ENCODE measurements at regions not wholly inside any gene's neighbourhood (a gene's known extent, or its start where the extent isn't known, plus 50 kb on each side); places are given as distances from the start of the nearest gene placed in this dataset.

- CTCF ChIA-PET = no interaction called here
Observed at GRCh38 chr1:57719274-57719673, 295.4 kb upstream of the DAB1 start.

GRCh38 chr1:57713501-57713900, 289.6 kb upstream of the DAB1 start:
- Histone ChIP-seq H3K27ac (ENCODE audit: low read depth in 2 of 2, low read length in 1 of 2) (peak overlapping the region in 1 of 2 experiments; percentile 69; a peak in 2 of 4 replicates), H2AFZ (ENCODE audit: low read depth) (no peak overlapping the region), H3K4me2 (no peak overlapping the region), H3F3A (replicated peaks; ENCODE audit: insufficient read depth) (no peaks in the 10 kb centered on the region), H3K36me3 (replicated peaks in 1 of 2; ENCODE audit: control insufficient read depth in 1 of 2, insufficient read depth in 2 of 2, low read length in 1 of 2) (no peaks in the 10 kb centered on the region), H3K9ac (no peak overlapping the region), H3K9me3 (no peaks in the 10 kb centered on the region), H3K79me2 (ENCODE audit: insufficient read depth) (no peaks in the 10 kb centered on the region), H3K4me1 (ENCODE audit: control insufficient read depth in 1 of 2, insufficient read depth in 2 of 2, low read depth in 1 of 2, low read length in 1 of 2) (peaks cover 3 to 8% of the 10 kb centered on the region in 2 experiments; a peak in 3 of 4 replicates), H3K9me2 (no peaks in the 10 kb centered on the region), H3K27me3 (ENCODE audit: insufficient read depth) (no peaks in the 10 kb centered on the region), H4K20me1 (ENCODE audit: insufficient read depth) (no peaks in the 10 kb centered on the region), H3K4me3 (ENCODE audit: low read depth in 2 of 2, low read length in 1 of 2) (no peak overlapping the region)
- POLR2A ChIA-PET = no interaction called here
- no peak for DNase-seq
- CTCF ChIA-PET = no interaction called here
- no peak for TF ChIP-seq ZBTB33 (IDR thresholded peaks at IDR 0.05; ENCODE audit: borderline replicate concordance, low read depth)
- no peak for TF ChIP-seq FOXJ3 (CRISPR knock-in tag; IDR thresholded peaks at IDR 0.05)
- TF ChIP-seq SMC3 (IDR thresholded peaks at IDR 0.05; ENCODE audit: low read depth, low read length) = no peak
- TF ChIP-seq IRF3 (IDR thresholded peaks at IDR 0.05; ENCODE audit: low read depth, low read length) = no peak
- no peak for TF ChIP-seq NFIC (IDR thresholded peaks at IDR 0.05; ENCODE audit: borderline replicate concordance)
- TF ChIP-seq FOSL2 (IDR thresholded peaks at IDR 0.05; ENCODE audit: borderline replicate concordance, low read depth) = no peak
- TF ChIP-seq RCOR1 (IDR thresholded peaks at IDR 0.05; ENCODE audit: low read length) = no peak
- no peak for TF ChIP-seq REST (IDR thresholded peaks at IDR 0.05; ENCODE audit: low read depth, low read length)
- no peak for TF ChIP-seq MXI1 (IDR thresholded peaks at IDR 0.05; ENCODE audit: low read depth, low read length)
- no peak for TF ChIP-seq TCF12 (IDR thresholded peaks at IDR 0.05)
- TF ChIP-seq USF2 (IDR thresholded peaks at IDR 0.05; ENCODE audit: borderline replicate concordance, low read depth, low read length) = no peak
- TF ChIP-seq MEF2A (IDR thresholded peaks at IDR 0.05; ENCODE audit: borderline replicate concordance, low read depth) = no peak
- no peak for TF ChIP-seq ELF1 (IDR thresholded peaks at IDR 0.05)

More at GRCh38 chr1:57719274-57719673, 295.4 kb upstream of the DAB1 start:
- Histone ChIP-seq H4K20me1 (ENCODE audit: insufficient read depth) (no peaks in the 10 kb centered on the region), H3K9me2 (no peaks in the 10 kb centered on the region), H3K79me2 (ENCODE audit: insufficient read depth) (no peaks in the 10 kb centered on the region), H3K36me3 (replicated peaks in 1 of 2; ENCODE audit: control insufficient read depth in 1 of 2, insufficient read depth in 2 of 2, low read length in 1 of 2) (no peaks in the 10 kb centered on the region), H3K9ac (no peak overlapping the region), H3K9me3 (no peaks in the 10 kb centered on the region), H3K27ac (ENCODE audit: low read depth in 2 of 2, low read length in 1 of 2) (no peak overlapping the region), H3K27me3 (ENCODE audit: insufficient read depth) (no peaks in the 10 kb centered on the region), H2AFZ (ENCODE audit: low read depth) (no peak overlapping the region), H3F3A (replicated peaks; ENCODE audit: insufficient read depth) (no peaks in the 10 kb centered on the region), H3K4me1 (ENCODE audit: control insufficient read depth in 1 of 2, insufficient read depth in 2 of 2, low read depth in 1 of 2, low read length in 1 of 2) (no peaks in the 10 kb centered on the region; a peak in 2 of 4 replicates), H3K4me2 (no peak overlapping the region), H3K4me3 (ENCODE audit: low read depth in 2 of 2, low read length in 1 of 2) (no peak overlapping the region)
- no peak for DNase-seq
- WGBS (ENCODE audit: low lambda C conversion rate) = 32% methylated on average over 5 of the region's 5 CpGs
- POLR2A ChIA-PET = no interaction called here
- TF ChIP-seq RCOR1 (IDR thresholded peaks at IDR 0.05; ENCODE audit: low read length) (no peak), FOSL2 (IDR thresholded peaks at IDR 0.05; ENCODE audit: borderline replicate concordance, low read depth) (no peak), USF2 (IDR thresholded peaks at IDR 0.05; ENCODE audit: borderline replicate concordance, low read depth, low read length) (no peak), USF1 (IDR thresholded peaks at IDR 0.05; ENCODE audit: borderline replicate concordance, low read depth) (no peak), ELF1 (IDR thresholded peaks at IDR 0.05) (no peak), GATA2 (CRISPR knock-in tag; IDR thresholded peaks at IDR 0.05) (no peak), FOXM1 (IDR thresholded peaks at IDR 0.05; ENCODE audit: low read depth) (no peak), SMC3 (IDR thresholded peaks at IDR 0.05; ENCODE audit: low read depth, low read length) (no peak), RFX5 (IDR thresholded peaks at IDR 0.05; ENCODE audit: low read length) (no peak)

All from SK-N-SH (cell line).